ENCODE measurements at regions not wholly inside any gene's neighbourhood (a gene's known extent, or its start where the extent isn't known, plus 50 kb on each side); places are given as distances from the start of the nearest gene placed in this dataset.

DNA sequence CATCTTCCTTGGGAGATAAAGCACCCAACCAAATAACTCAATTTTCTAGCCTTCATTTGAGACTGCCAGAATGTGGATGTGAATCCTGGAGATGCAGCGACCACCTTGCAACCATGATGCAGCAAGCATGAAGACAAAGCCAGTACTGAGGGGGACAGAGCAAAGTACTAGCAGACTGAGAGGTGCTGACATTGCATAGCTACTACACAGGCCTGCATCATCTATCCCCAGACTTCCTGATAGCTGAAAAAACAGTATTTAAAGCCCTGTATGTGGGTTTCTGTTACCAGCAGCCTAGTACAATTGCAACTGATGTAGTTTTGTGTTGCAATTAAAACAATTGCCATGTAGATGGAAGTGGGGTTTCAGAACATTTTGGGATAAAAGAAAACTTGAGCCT lies 146.3 kb upstream of the VEPH1 start:
- TF ChIP-seq EP300 (conservative IDR thresholded peaks at IDR 0.05; ENCODE audit: poor library complexity, severe bottlenecking) (no peak), TAF1 (IDR thresholded peaks at IDR 0.05; ENCODE audit: low read depth) (no peak), RAD21 (conservative IDR thresholded peaks at IDR 0.05) (no peak), EZH2 (IDR thresholded peaks at IDR 0.05; ENCODE audit: borderline replicate concordance, insufficient read depth, low read length, poor library complexity, severe bottlenecking) (no peak), SMC3 (conservative IDR thresholded peaks at IDR 0.05; ENCODE audit: poor library complexity) (no peak)
- TF ChIP-seq, protein P1, sequence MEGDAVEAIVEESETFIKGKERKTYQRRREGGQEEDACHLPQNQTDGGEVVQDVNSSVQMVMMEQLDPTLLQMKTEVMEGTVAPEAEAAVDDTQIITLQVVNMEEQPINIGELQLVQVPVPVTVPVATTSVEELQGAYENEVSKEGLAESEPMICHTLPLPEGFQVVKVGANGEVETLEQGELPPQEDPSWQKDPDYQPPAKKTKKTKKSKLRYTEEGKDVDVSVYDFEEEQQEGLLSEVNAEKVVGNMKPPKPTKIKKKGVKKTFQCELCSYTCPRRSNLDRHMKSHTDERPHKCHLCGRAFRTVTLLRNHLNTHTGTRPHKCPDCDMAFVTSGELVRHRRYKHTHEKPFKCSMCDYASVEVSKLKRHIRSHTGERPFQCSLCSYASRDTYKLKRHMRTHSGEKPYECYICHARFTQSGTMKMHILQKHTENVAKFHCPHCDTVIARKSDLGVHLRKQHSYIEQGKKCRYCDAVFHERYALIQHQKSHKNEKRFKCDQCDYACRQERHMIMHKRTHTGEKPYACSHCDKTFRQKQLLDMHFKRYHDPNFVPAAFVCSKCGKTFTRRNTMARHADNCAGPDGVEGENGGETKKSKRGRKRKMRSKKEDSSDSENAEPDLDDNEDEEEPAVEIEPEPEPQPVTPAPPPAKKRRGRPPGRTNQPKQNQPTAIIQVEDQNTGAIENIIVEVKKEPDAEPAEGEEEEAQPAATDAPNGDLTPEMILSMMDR (IDR thresholded peaks at IDR 0.05; ENCODE audit: poor library complexity, severe bottlenecking): no peak
- TF ChIP-seq, protein P2, sequence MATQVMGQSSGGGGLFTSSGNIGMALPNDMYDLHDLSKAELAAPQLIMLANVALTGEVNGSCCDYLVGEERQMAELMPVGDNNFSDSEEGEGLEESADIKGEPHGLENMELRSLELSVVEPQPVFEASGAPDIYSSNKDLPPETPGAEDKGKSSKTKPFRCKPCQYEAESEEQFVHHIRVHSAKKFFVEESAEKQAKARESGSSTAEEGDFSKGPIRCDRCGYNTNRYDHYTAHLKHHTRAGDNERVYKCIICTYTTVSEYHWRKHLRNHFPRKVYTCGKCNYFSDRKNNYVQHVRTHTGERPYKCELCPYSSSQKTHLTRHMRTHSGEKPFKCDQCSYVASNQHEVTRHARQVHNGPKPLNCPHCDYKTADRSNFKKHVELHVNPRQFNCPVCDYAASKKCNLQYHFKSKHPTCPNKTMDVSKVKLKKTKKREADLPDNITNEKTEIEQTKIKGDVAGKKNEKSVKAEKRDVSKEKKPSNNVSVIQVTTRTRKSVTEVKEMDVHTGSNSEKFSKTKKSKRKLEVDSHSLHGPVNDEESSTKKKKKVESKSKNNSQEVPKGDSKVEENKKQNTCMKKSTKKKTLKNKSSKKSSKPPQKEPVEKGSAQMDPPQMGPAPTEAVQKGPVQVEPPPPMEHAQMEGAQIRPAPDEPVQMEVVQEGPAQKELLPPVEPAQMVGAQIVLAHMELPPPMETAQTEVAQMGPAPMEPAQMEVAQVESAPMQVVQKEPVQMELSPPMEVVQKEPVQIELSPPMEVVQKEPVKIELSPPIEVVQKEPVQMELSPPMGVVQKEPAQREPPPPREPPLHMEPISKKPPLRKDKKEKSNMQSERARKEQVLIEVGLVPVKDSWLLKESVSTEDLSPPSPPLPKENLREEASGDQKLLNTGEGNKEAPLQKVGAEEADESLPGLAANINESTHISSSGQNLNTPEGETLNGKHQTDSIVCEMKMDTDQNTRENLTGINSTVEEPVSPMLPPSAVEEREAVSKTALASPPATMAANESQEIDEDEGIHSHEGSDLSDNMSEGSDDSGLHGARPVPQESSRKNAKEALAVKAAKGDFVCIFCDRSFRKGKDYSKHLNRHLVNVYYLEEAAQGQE (IDR thresholded peaks at IDR 0.05; ENCODE audit: borderline replicate concordance): no peak
